ENCODE measurements at regions not wholly inside any gene's neighbourhood (a gene's known extent, or its start where the extent isn't known, plus 50 kb on each side); places are given as distances from the start of the nearest gene placed in this dataset.

GRCh38 chr9:78940121-78940855 is 631.5 kb upstream of the TLE4 start:
- Histone ChIP-seq H2BK5ac (ENCODE audit: low read depth, low read length, poor library complexity, severe bottlenecking) (no peak overlapping the region), H3K14ac (ENCODE audit: low read length in 2 of 2) (no peak overlapping the region), H4K91ac (ENCODE audit: low read length) (no peak overlapping the region), H3K18ac (ENCODE audit: low read depth in 1 of 2, low read length in 2 of 2) (no peak overlapping the region), H2BK15ac (ENCODE audit: low read depth, poor library complexity, severe bottlenecking) (no peak overlapping the region), H3K27me3 (ENCODE audit: control insufficient read depth in 1 of 2, insufficient read depth in 1 of 2, low read length in 2 of 2) (no peaks in the 10 kb centered on the region), H3K4me2 (ENCODE audit: low read length, poor library complexity, severe bottlenecking) (no peak overlapping the region), H3K9me3 (ENCODE audit: control insufficient read depth, low read length) (no peaks in the 10 kb centered on the region), H2BK12ac (ENCODE audit: low read length in 2 of 2) (no peak overlapping the region), H2BK120ac (ENCODE audit: low read depth, low read length) (no peak overlapping the region), H3K79me1 (replicated peaks; ENCODE audit: low read length, poor library complexity, severe bottlenecking) (no peaks in the 10 kb centered on the region), H3K4me1 (ENCODE audit: control insufficient read depth, insufficient read depth, low read depth, low read length) (no peaks in the 10 kb centered on the region), H3K27ac (ENCODE audit: low read length, poor library complexity, severe bottlenecking) (no peak overlapping the region), H3K9ac (ENCODE audit: low read length) (no peak overlapping the region), H3K23ac (ENCODE audit: low read length in 2 of 2) (no peak overlapping the region), H4K8ac (ENCODE audit: low read length) (no peak overlapping the region), H2AFZ (ENCODE audit: low read depth, low read length) (no peak overlapping the region), H3K36me3 (ENCODE audit: control insufficient read depth in 1 of 2, insufficient read depth in 2 of 2, low read depth in 1 of 2, low read length in 2 of 2) (no peaks in the 10 kb centered on the region), H3K4ac (ENCODE audit: low read depth in 1 of 2, low read length in 2 of 2) (no peak overlapping the region), H3K4me3 (ENCODE audit: insufficient read depth in 1 of 2, low read depth in 1 of 2, low read length in 2 of 2) (no peak overlapping the region), H2AK5ac (ENCODE audit: low read length, severe bottlenecking) (no peak overlapping the region)
- WGBS: 79% methylated on average over 2 of the region's 4 CpGs
- DNase-seq: no peak

GRCh38 chr9:78954286-78954685 is 617.5 kb upstream of the TLE4 start:
- Histone ChIP-seq H3K23ac (ENCODE audit: low read length in 2 of 2) (no peak overlapping the region), H3K4me1 (ENCODE audit: control insufficient read depth, insufficient read depth, low read depth, low read length) (no peaks in the 10 kb centered on the region), H3K14ac (ENCODE audit: low read length in 2 of 2) (no peak overlapping the region), H2BK120ac (ENCODE audit: low read depth, low read length) (no peak overlapping the region), H2BK15ac (ENCODE audit: low read depth, poor library complexity, severe bottlenecking) (no peak overlapping the region), H3K18ac (ENCODE audit: low read depth in 1 of 2, low read length in 2 of 2) (no peak overlapping the region), H4K8ac (ENCODE audit: low read length) (no peak overlapping the region), H3K27ac (ENCODE audit: low read length, poor library complexity, severe bottlenecking) (no peak overlapping the region), H3K9ac (ENCODE audit: low read length) (no peak overlapping the region), H3K79me1 (replicated peaks; ENCODE audit: low read length, poor library complexity, severe bottlenecking) (no peaks in the 10 kb centered on the region), H3K36me3 (ENCODE audit: control insufficient read depth in 1 of 2, insufficient read depth in 2 of 2, low read depth in 1 of 2, low read length in 2 of 2) (no peaks in the 10 kb centered on the region), H3K27me3 (ENCODE audit: control insufficient read depth in 1 of 2, insufficient read depth in 1 of 2, low read length in 2 of 2) (no peaks in the 10 kb centered on the region), H3K4me2 (ENCODE audit: low read length, poor library complexity, severe bottlenecking) (no peak overlapping the region), H4K91ac (ENCODE audit: low read length) (no peak overlapping the region), H3K9me3 (ENCODE audit: control insufficient read depth, low read length) (peaks cover 17% of the 10 kb centered on the region), H2BK12ac (ENCODE audit: low read length in 2 of 2) (no peak overlapping the region), H3K4me3 (ENCODE audit: insufficient read depth in 1 of 2, low read depth in 1 of 2, low read length in 2 of 2) (no peak overlapping the region), H3K4ac (ENCODE audit: low read depth in 1 of 2, low read length in 2 of 2) (no peak overlapping the region), H2BK5ac (ENCODE audit: low read depth, low read length, poor library complexity, severe bottlenecking) (no peak overlapping the region), H2AFZ (ENCODE audit: low read depth, low read length) (no peak overlapping the region), H2AK5ac (ENCODE audit: low read length, severe bottlenecking) (no peak overlapping the region)
- no peak for DNase-seq
- 65% methylated on average over 2 of the region's 2 CpGs for WGBS

GRCh38 chr9:78958892-78959291 is 612.9 kb upstream of the TLE4 start:
- H3K9ac ChIP-seq (ENCODE audit: low read length): no peak overlapping the region
- H3K18ac ChIP-seq (ENCODE audit: low read depth in 1 of 2, low read length in 2 of 2): no peak overlapping the region
- H3K4ac ChIP-seq (ENCODE audit: low read depth in 1 of 2, low read length in 2 of 2): no peak overlapping the region
- H3K9me3 ChIP-seq (ENCODE audit: control insufficient read depth, low read length): peaks cover 13% of the 10 kb centered on the region
- H3K4me2 ChIP-seq (ENCODE audit: low read length, poor library complexity, severe bottlenecking): no peak overlapping the region
- H3K79me1 ChIP-seq (replicated peaks; ENCODE audit: low read length, poor library complexity, severe bottlenecking): no peaks in the 10 kb centered on the region
- no peak overlapping the region for H3K14ac ChIP-seq (ENCODE audit: low read length in 2 of 2)
- H2BK120ac ChIP-seq (ENCODE audit: low read depth, low read length): no peak overlapping the region
- H4K91ac ChIP-seq (ENCODE audit: low read length): no peak overlapping the region
- H3K4me1 ChIP-seq (ENCODE audit: control insufficient read depth, insufficient read depth, low read depth, low read length): no peaks in the 10 kb centered on the region
- no peak overlapping the region for H2AFZ ChIP-seq (ENCODE audit: low read depth, low read length)
- no peak overlapping the region for H2BK15ac ChIP-seq (ENCODE audit: low read depth, poor library complexity, severe bottlenecking)
- WGBS: 72% methylated on average over 2 of the region's 2 CpGs
- no peak overlapping the region for H3K4me3 ChIP-seq (ENCODE audit: insufficient read depth in 1 of 2, low read depth in 1 of 2, low read length in 2 of 2)
- H3K23ac ChIP-seq (ENCODE audit: low read length in 2 of 2): no peak overlapping the region
- H3K27ac ChIP-seq (ENCODE audit: low read length, poor library complexity, severe bottlenecking): no peak overlapping the region
- no peak overlapping the region for H2BK5ac ChIP-seq (ENCODE audit: low read depth, low read length, poor library complexity, severe bottlenecking)
- H2AK5ac ChIP-seq (ENCODE audit: low read length, severe bottlenecking): no peak overlapping the region
- H4K8ac ChIP-seq (ENCODE audit: low read length): no peak overlapping the region
- H3K27me3 ChIP-seq (ENCODE audit: control insufficient read depth in 1 of 2, insufficient read depth in 1 of 2, low read length in 2 of 2): no peaks in the 10 kb centered on the region
- DNase-seq: no peak
- H3K36me3 ChIP-seq (ENCODE audit: control insufficient read depth in 1 of 2, insufficient read depth in 2 of 2, low read depth in 1 of 2, low read length in 2 of 2): no peaks in the 10 kb centered on the region
- H2BK12ac ChIP-seq (ENCODE audit: low read length in 2 of 2): no peak overlapping the region

- Histone ChIP-seq H2AK5ac (ENCODE audit: low read length, severe bottlenecking) (no peak overlapping the region), H3K23ac (ENCODE audit: low read length in 2 of 2) (no peak overlapping the region), H3K79me1 (replicated peaks; ENCODE audit: low read length, poor library complexity, severe bottlenecking) (no peaks in the 10 kb centered on the region), H4K91ac (ENCODE audit: low read length) (no peak overlapping the region), H4K8ac (ENCODE audit: low read length) (no peak overlapping the region), H2BK15ac (ENCODE audit: low read depth, poor library complexity, severe bottlenecking) (no peak overlapping the region), H3K4me2 (ENCODE audit: low read length, poor library complexity, severe bottlenecking) (no peak overlapping the region), H3K14ac (ENCODE audit: low read length in 2 of 2) (no peak overlapping the region), H3K4me3 (ENCODE audit: insufficient read depth in 1 of 2, low read depth in 1 of 2, low read length in 2 of 2) (no peak overlapping the region), H3K4ac (ENCODE audit: low read depth in 1 of 2, low read length in 2 of 2) (no peak overlapping the region), H3K4me1 (ENCODE audit: control insufficient read depth, insufficient read depth, low read depth, low read length) (no peaks in the 10 kb centered on the region), H2BK120ac (ENCODE audit: low read depth, low read length) (no peak overlapping the region), H3K27me3 (ENCODE audit: control insufficient read depth in 1 of 2, insufficient read depth in 1 of 2, low read length in 2 of 2) (no peaks in the 10 kb centered on the region), H2AFZ (ENCODE audit: low read depth, low read length) (no peak overlapping the region), H3K27ac (ENCODE audit: low read length, poor library complexity, severe bottlenecking) (no peak overlapping the region), H3K9ac (ENCODE audit: low read length) (no peak overlapping the region), H2BK5ac (ENCODE audit: low read depth, low read length, poor library complexity, severe bottlenecking) (no peak overlapping the region), H2BK12ac (ENCODE audit: low read length in 2 of 2) (no peak overlapping the region), H3K9me3 (ENCODE audit: control insufficient read depth, low read length) (peaks cover 13% of the 10 kb centered on the region), H3K18ac (ENCODE audit: low read depth in 1 of 2, low read length in 2 of 2) (no peak overlapping the region), H3K36me3 (ENCODE audit: control insufficient read depth in 1 of 2, insufficient read depth in 2 of 2, low read depth in 1 of 2, low read length in 2 of 2) (no peaks in the 10 kb centered on the region)
- DNase-seq: no peak
- WGBS: 14% methylated on average over 1 of the region's 2 CpGs
Observed at GRCh38 chr9:78962156-78962555, 609.6 kb upstream of the TLE4 start.
